HG03135 (cell line): ENCODE measurements at regions not wholly inside any gene's neighbourhood (a gene's known extent, or its start where the extent isn't known, plus 50 kb on each side); places are given as distances from the start of the nearest gene placed in this dataset.
"Not testable (repeated sequence)": the region's sequence is repeated elsewhere in the genome, so short reads cannot be mapped to it uniquely, and the experiment has no call there.

ENCODE experiments used
- ATAC-seq: cut with Tn5 transposase; IDR thresholded peaks from one replicate; pipeline ENCODE4 v1.9.1; 2021; ENCODE audit warnings: mild to moderate bottlenecking, moderate library complexity; ENCODE audit not compliant: unreplicated experiment

DNA sequence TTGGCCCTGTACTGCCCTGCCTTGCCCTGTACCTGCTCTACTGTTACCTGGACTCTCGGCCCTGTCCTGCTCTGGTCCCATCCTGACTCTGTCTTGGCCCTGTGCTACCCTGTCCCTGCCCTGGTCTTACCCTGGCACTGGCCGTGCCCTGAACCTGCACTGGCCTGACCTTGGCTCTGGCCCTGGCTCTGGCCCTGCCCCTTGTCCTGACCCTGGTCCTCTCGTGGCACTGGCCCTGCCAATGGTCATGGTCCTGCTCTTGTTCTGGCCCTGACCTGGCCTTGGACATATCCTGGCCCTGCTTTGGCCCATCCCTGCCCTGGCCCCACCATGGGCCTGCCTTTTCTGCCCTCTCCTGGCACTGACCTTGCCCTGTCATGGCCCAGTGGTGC lies 251.3 kb downstream of the TP53TG3F start:
- not testable (repeated sequence) for ATAC-seq

DNA sequence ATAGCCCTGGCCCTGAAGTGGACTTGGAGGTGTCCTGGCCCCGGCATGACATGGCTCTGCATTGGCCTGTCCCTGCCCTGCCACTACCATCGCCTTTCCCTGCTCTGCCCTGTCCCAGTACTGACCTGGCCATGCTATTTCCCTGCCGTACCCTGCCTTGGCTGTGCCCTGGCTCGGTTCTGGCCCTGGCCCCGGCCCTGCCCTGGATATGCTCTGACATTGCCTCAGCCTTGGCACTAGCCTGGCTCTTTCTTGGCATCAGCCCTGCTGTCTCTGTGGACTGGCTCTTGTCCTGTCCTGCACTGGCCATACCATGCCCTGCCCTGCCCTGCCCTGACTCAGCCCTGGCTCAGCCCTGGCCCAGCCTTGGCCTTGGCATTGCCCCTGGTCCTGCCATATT lies 252.2 kb downstream of the TP53TG3F start:
- ATAC-seq: not testable (repeated sequence)

DNA sequence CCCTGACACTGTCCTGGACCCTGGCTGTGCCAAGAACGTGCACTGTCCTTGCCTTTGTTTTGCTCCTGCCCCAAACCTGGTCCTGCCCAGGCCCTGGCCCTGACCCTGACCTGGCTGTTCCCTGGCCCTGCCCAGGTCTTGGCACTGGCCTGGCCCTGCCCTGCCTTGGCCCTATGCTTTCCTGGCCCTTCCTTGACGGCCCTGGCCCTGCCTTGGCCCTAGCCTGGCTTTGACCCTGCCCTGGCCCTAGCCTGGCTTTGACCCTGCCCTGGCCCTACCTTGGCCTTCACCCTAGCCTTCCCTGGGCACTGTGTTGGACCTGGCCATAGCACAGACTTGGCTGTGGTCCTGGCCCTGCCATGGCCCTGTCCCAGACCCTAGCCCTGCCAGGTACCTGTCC lies 252.9 kb downstream of the TP53TG3F start:
- ATAC-seq: not testable (repeated sequence)

DNA sequence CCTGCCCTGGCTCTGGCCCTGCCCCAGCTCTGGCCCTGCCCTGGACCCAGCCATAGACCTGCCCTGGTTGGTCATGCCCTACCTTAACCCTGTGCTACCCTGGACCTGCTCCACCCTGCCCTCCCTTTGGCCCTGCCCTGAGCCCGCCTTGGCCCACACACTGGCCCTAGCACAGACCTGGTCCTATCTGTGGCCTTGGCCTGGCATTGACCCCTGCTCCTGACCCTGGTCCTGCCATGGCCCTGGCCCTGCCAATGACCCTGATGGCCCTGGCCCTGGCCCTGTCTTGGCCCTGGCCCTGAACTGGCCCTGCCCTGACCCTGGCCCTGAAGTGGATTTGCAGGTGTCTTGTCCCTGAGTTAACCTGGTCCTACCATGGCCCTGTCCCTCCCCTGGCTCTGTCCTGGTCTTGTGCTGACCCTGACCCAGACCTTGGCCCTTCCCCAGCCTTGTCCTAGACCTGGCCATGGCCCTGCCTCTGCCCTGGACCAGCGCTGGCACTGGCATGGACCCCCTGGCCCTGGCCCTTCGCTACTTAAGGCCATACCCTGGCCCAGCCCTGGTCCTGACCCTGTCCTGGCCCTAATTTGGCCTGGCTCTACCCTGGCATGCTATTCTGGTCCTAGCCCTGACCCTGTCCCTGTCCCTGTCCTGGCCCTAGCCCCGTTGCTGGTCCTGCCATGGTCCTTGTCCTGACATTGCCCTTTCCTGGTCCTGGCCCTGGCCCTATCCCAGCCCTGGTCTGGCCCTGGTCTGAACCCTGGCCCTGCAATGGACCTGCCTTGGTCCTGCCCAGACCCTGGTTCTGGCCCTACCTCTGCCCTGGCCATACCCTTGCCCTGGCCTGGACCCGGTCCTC lies 253.7 kb downstream of the TP53TG3F start:
- ATAC-seq: not testable (repeated sequence)

DNA sequence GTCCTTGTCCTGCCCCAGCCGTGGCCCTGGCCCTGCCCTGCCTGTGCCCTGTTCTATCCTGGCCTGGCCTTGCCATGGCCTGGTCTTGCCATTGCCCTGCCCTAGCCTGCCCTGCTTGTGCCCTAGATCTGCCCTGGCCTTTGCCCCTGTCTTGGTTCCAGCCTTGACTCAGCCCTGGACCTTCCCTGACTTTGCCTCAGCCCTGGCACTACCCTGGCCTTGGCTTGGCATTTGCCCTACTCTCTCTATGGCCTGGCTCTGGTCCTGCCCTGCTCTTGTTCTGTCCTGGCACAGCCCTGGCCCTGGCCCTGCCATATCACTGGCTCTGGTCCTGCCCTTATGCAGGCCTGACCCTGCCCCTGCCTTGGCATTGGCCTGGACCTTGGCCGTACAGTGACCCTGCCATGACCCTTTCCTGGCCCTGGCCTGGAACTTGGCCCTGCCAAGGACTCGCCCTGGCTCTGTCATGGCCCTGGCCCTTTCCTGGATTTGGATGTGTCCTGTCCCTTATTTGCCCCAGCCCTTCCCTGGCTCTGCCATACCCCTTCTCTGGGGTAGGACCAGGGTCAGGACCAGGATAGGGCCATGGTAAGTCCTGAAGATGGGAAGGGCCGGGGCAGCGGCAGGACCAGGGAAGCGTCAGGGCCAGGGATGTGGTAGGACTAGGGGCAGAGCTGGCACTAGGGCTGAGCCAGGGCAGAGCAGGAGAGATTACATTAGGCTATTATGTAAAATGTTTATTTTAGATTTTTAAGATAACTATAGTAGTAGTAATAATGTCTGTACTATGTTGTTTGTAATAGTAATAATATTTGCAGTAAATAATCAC lies 254.5 kb downstream of the TP53TG3F start:
- ATAC-seq: not testable (repeated sequence)

DNA sequence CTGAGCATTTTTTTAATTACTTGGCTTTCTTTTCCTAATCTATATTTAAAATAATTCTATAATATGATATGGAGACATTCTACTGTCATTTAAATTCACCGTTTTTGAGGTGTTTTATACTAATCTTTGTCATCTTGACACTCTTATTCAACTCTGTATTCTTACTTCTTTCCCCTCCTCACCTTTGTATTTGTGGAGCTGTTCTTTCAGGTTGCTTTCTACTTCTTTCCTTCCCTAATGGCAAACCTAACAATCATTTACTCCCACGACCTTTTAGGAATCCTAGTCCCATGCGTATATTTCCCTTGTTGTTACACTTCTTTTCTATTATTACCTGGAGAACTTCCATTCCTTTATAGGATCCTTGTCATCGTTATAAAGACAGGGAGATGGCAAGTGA lies 271.8 kb downstream of the TP53TG3F start:
- ATAC-seq: not testable (repeated sequence)

DNA sequence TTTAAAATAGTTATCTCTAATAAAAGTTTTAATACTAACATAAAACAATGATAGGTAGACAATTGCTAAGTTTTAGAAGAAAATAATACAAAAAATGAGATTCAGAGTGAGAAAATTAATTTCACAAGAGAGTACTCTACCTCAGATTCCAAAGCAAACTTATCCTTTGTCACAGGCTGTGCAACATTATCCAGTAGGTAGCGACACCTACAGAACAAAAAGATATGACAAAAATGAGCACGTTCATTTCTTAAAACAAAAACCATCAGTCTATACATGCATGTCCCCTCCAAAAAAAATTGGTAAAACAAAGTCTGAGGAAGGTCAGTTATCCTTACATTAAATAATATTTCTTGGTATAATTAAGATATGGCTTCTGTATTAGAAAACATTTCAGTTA lies 275.2 kb downstream of the TP53TG3F start:
- not testable (repeated sequence) for ATAC-seq

DNA sequence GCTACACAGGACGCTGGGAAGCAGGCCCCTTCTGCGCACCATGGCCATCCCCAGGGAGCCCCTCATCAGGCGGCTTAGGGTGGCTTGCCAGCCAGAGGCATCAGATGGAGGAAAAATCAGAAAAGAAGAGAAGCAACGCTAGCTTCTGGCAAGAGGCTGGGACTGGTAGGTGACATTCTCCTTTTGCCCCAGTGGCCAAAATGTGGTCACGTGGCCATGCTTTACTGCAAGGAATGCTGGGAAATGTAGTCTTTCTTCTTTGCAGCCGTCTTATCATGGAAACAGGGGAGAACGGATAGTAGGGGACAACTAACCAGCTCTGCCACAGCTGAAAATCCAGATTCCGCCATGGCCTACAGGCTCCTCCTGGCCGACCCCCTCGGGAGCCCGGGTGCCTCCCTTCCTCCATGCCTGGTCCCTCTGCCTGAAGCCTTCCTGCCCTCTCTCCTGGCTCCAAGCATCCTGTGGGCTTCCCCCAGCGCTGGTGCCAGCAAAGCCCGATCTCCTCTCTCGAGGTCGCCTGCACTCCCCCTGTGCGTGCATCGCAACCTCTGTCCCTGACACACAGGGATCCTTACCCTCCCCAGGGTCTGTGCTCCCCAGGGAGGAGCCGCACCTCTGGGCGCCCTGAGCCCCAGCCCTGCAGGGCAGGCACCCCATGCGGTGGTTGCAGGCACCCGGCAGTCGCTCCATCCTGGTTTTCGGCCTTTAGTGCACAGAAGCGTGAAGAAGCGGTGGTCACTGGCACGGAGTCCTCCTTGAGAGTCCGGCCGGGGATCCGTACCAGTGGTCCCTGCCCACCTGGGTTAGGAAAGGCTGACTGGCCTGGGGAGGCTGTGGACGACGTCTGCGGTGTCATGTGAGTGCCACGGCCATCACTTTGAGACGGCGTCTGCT lies 307.7 kb downstream of the TP53TG3F start:
- ATAC-seq: not testable (repeated sequence)

DNA sequence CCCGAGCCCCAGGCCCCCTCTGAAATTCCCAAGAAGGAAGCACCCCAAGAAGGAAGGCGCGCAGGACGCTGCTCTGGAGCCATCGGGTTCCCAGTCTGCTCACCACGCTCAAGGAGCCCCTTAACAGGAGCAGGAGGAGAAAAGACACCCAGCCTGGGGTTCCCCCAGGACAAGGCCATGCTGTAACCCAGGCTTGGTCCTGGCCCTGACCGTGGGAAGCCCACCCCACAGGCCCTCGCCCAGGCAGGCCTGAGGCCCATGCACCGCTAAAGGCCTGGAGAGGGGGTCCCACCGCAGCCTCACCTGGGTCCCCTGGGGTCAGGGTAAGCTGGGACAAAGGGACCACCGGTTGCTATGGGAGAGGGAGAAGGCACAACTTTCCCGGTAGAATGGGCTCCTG lies 309.3 kb downstream of the TP53TG3F start:
- not testable (repeated sequence) for ATAC-seq

DNA sequence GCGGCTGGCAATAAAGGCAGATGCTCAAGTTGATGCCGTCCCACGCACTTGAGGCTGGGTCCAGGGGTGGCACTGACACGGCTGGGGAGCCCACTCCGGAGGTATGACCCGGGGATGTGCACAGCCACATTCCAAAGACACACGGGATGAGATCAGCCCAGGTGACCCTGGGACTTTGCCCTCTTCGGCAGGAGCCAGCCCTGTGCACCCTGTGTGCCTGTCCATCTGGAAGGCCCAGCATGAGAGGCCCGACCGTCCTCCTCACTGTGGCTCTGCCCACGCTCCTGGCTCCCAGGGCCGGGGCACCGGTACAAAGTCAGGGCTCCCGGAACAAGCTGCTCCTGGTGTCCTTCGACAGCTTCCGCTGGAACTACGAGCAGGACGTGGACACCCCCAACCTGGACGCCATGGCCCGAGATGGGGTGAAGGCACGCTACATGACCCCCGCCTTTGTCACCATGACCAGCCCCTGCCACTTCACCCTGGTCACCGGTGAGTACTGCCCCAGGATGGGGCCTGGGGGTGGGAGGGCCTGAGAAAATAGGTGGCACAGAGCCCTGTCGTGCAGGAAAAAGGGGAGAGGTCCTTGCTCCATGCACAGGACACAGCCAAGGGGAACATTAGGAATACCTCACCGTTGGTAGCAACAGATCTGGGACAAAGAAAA lies 309.9 kb downstream of the TP53TG3F start:
- not testable (repeated sequence) for ATAC-seq

DNA sequence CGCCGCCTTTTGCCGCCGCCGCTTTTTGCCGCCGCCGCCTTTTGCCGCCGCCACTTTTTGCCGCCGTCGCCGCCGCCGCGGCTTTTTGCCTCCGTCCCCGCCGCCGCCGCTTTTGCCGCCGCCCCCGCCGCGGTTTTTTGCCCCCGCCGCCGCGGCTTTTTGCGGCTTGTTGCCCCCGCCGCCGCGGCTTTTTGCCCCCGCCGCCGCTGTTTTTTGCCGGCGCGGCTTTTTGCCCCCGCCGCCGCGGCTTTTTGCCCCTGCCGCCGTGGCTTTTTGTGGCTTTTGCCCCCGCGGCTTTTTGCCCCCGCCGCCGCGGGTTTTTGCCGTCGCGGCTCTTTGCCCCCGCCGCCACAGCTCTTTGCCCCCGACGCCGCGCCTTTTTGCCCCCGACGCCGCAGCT lies 311.1 kb downstream of the TP53TG3F start:
- ATAC-seq: not testable (repeated sequence)

DNA sequence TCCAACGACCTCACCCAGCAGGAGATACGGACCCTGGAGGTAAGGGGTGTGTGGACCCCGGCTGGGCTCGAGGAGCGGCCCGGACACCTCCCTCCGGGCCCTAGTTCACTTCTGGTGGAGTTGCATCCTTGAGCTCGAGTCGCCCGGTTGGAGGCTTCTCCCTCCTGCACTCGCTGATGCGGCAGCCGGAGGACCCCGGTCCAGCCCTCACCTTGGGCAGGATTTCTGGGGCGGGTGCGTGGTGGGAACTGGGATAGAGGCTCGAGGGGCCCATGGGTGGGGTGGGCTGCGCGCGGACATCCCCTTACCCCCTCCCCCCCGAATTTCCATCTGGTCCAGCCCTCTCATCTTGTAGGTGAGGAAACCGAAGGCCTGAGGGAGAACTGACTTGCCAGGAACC lies 311.8 kb downstream of the TP53TG3F start:
- not testable (repeated sequence) for ATAC-seq

DNA sequence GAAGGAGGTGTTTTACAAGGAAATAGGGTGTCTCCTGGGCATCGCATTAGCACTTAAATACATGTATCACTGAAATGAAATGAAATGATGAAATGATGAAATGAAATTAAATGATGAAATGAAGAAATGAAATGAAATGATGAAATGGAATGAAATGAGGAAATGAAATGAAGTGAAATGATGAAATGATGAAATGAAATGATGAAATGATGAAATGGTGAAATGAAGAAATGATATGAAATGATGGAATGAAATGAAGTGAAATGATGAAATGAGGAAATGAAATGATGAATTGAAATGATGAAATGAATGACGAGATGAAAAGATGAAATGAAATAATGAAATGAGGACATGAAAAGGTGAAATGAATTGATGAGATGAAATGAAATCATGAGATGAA lies 314.6 kb downstream of the TP53TG3F start:
- ATAC-seq: not testable (repeated sequence)

DNA sequence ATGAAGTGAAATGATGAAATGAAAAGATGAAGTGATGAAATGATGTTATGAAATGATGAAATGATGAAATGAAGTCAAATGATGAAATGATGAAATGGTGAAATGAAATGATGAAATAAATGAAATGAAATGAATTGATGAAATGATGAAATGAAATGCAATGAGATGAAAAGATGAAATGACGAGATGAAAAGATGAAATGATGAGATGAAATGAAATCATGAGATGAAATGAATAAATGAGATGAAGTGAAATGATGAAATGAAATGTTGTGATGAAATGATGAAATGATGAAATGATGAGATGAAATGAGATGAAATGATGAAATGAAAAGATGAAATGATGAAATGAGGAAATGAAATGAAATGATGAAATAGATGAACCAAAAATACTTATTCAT lies 315.3 kb downstream of the TP53TG3F start:
- not testable (repeated sequence) for ATAC-seq

DNA sequence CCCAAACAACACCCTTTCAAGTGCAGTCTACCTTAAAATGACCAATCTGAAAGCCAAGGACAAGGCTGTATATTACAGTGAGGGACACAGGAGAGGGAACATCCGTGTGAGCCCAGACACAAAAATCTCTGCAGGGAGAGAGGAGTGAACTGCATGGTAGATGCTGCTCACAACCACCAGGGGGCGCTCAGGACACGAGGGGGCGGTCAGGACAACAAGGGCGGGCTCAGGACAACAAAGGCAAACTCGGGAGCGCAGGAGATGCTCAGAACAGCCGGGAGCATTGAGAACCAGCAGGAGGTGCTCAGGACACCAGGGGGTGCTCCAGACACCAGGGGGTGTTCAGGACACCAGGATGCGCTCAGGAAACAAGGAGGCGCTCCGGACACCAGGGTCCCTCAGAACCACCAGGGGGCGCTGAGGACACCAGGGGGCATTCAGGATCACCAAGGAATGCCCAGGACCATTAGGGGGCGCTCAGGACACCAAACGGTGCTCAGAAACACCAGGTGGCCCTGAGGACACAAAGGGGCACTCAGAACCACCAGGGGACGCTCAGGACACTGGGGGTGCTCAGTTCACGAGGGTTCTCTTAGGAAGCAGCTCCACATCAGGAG lies 357.0 kb downstream of the TP53TG3F start:
- ATAC-seq: not testable (repeated sequence)

DNA sequence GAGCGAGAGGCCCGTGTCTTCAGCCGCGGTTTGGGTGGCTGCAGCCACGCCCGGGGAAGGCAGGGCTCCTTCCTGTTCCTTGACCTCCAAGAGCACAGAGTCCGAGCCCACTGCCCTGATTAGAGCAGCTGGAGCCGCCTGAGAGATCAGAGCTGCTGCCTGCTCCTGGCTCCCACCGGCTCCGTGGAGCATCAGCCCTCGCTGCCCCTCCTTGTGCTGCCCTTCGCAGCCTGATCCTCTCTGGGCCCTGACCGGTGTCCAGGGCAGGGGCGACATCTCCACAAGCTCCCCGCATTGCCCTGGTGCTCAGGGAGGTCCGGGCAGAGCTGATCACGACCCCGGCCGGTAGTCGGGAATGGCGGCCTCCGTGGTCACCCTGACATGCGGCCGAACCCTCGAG lies 365.3 kb downstream of the TP53TG3F start:
- ATAC-seq: not testable (repeated sequence)

DNA sequence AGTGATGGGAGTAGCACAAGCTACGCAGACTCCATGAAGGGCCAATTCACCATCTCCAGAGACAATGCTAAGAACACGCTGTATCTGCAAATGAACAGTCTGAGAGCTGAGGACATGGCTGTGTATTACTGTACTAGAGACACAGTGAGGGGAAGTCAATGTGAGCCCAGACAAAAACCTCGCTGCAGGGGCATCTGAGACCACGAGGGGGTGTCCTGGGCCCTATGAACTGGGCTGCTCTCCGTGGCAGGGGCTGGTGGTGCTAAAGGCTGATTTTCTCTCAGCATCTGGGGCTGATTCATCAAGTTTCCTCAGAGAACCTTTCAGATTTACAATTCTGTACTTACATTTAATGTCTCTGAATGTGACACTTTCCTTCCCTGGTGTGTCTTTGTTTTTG lies 368.1 kb downstream of the TP53TG3F start:
- not testable (repeated sequence) for ATAC-seq

DNA sequence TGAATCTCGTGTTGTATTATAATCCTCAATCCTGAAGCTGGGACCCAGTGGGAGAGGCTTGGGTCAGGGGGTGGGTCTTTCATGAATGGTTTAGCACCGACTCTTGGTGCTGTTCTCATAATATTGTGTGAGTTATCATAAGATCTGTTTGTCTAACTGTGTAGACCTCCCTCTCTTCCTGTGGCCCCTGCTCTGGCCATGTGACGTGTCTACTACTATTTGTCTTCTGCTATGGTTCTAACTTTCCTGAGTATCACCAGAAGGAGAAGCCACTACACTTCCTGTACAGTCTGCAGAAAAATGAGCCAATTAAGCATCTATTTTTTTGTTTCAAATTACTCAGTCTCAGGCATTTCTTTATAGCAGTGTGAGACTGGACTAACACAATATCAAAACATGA lies 379.7 kb downstream of the TP53TG3F start:
- ATAC-seq: not testable (repeated sequence)

DNA sequence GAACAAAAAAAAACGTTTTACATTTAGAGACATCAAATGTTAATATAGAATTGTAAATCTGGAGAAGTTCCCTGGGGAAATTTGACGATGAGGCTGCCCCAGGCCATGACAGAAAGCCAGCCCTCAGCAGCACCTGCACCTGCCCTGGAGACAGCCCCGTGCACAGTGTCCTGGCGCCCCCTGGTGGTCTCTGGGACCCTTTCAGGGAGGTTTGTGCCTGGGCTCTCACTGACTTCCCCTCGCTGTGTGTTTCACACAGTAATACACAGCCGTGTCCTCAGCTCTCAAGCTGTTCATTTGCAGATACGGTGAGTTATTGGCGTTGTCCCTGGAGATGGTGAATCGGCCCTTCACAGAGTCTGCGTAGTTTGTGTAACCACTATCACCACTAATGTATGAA lies 385.1 kb downstream of the TP53TG3F start:
- ATAC-seq: not testable (repeated sequence)
